Ovary (tissue), 3 donors: ENCODE measurements at regions not wholly inside any gene's neighbourhood (a gene's known extent, or its start where the extent isn't known, plus 50 kb on each side); places are given as distances from the start of the nearest gene placed in this dataset.

Source experiments
- POLR2A ChIP-seq: fragments of 450-650 bp; IDR thresholded peaks from one replicate; pipeline ENCODE4 v1.6.1; 2017; ENCODE audit warnings: antibody characterized with exemption, mild to moderate bottlenecking, moderate library complexity
- TF ChIP-seq, protein P1 (sequence below), 3 donors: fragments of 450-650 bp in 2 of 3; fragments of 200-600 bp in 1 of 3; IDR thresholded peaks; one replicate each; pipeline versions ENCODE4 v1.5.1 to v1.8.0; 2016 to 2022; ENCODE audit warnings: antibody characterized with exemption in 3 of 3, mild to moderate bottlenecking in 1 of 3
- donor health status: DM: no; HTN: no; CAD: no.

DNA sequence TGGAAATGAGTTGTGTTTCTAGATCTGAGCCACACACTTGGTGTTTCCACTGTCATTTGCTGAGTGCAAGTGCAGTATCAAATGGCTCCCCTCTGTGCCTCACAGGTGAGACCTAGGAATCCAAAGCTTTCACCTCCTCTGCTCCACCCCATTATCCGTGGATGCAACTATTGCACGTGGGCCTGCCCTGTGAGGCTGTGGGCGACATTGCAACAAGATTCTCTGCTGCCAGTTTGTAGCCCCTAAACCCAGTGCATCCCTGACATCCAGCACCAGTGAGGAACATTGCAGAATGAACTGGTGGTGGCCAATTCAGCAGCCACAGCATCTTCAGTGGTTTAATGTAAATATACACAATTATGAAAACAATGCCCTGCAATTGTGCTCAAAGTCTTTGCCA lies 115.0 kb upstream of the FOXA2 start:
- TF ChIP-seq POLR2A, result no peak
- TF ChIP-seq, protein P1, sequence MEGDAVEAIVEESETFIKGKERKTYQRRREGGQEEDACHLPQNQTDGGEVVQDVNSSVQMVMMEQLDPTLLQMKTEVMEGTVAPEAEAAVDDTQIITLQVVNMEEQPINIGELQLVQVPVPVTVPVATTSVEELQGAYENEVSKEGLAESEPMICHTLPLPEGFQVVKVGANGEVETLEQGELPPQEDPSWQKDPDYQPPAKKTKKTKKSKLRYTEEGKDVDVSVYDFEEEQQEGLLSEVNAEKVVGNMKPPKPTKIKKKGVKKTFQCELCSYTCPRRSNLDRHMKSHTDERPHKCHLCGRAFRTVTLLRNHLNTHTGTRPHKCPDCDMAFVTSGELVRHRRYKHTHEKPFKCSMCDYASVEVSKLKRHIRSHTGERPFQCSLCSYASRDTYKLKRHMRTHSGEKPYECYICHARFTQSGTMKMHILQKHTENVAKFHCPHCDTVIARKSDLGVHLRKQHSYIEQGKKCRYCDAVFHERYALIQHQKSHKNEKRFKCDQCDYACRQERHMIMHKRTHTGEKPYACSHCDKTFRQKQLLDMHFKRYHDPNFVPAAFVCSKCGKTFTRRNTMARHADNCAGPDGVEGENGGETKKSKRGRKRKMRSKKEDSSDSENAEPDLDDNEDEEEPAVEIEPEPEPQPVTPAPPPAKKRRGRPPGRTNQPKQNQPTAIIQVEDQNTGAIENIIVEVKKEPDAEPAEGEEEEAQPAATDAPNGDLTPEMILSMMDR (IDR thresholded peaks at IDR 0.05), result no peak
